Prostate gland (tissue), 2 donors: ENCODE measurements at regions not wholly inside any gene's neighbourhood (a gene's known extent, or its start where the extent isn't known, plus 50 kb on each side); places are given as distances from the start of the nearest gene placed in this dataset.

Experiments
- DNase-seq: peaks from one replicate; pipeline ENCODE4 v3.0.0-alpha.2; 2019; ENCODE audit warnings: low spot score
- H3K27ac ChIP-seq, 2 donors: fragments of 200-600 bp; sonication (generic); 2 replicates each; pipeline ENCODE4 v1.5.1; 2017 to 2019
- H3K27me3 ChIP-seq: fragments of 200-600 bp; sonication (generic); replicated peaks from 2 replicates; pipeline ENCODE4 v1.5.1; 2019; ENCODE audit not compliant: insufficient read depth
- H3K36me3 ChIP-seq, 2 donors: fragments of 200-600 bp; sonication (generic); 1 replicate in 1 of 2; 2 replicates in 1 of 2; pipeline versions ENCODE4 v1.5.1 to v1.8.1; 2017 to 2019
- H3K4me1 ChIP-seq: fragments of 200-600 bp; sonication (generic); replicated peaks from 2 replicates; pipeline ENCODE4 v1.5.1; 2019
- H3K4me3 ChIP-seq, 2 donors: fragments of 200-600 bp; sonication (generic); 2 replicates each; pipeline ENCODE4 v1.5.1; 2017 to 2019
- H3K9me3 ChIP-seq: fragments of 200-600 bp; sonication (generic); 2 replicates; pipeline ENCODE4 v1.5.1; 2017
- POLR2A ChIP-seq: fragments of 450-650 bp; IDR thresholded peaks from one replicate; pipeline ENCODE4 v1.6.1; 2016; ENCODE audit warnings: antibody characterized with exemption, mild to moderate bottlenecking
- POLR2AphosphoS5 ChIP-seq: sonication (generic); formaldehyde crosslinking; IDR thresholded peaks from one replicate; pipeline ENCODE4 v1.6.1; 2017; ENCODE audit warnings: antibody characterized with exemption
- WGBS: methylation state at CpG from one replicate; pipeline ENCODE4 v1.1.5; 2018; 5-methylcytosine and 5-hydroxymethylcytosine counted together
- intact Hi-C: fragments of 100-400 bp; cut with DNase I; formaldehyde crosslinking; loops from one replicate; pipeline ENCODE4 v1.14.2; 2022
- TF ChIP-seq, protein P1 (sequence below), 4 experiments: fragments of 200-600 bp in 2 of 4; fragments of 450-650 bp in 2 of 4; sonication (generic) in 2 of 4; IDR thresholded peaks; 1 replicate in 3 of 4; 2 replicates in 1 of 4; pipeline ENCODE4 v1.5.1; 2016 to 2019; ENCODE audit warnings: antibody characterized with exemption in 4 of 4, mild to moderate bottlenecking in 2 of 4, moderate library complexity in 2 of 4

DNA sequence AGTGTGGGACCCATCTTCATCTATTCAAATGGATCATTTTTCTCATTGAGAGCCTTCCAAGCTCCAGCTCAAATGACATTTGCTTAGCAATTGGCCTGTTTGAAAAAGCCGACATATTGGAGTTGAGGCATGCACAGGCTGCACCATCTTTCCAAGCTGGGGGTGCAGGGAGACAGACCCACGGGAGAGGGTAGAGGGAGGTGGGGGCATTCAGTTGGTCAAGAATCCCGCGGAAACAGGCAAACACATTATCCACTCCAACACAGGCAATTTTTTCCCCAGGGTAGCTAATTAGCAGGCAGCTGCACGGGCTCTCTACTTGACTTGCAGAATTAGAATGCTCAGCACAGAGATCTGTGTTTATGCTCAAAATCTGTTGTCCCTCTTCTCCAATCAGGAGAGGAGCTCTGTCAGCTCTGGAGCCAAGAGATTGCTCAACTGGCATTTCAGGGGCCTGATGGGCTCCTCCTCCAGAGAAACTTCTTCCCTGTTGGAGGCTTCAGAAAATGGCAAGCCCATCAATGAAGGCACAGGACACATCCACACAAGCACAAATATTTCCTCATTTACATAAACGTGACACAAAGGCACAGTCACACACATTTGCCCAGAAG lies 267.8 kb downstream of the FOXD2 start:
- DNase-seq: no peak
- no peak overlapping the region for H3K4me3 ChIP-seq
- no peak overlapping the region for H3K27ac ChIP-seq
- intact Hi-C loops: loop anchor here (5.0 kb wide), 1 partner anchor 173 kb away; no protein-coding TSS in a partner anchor
- TF ChIP-seq, protein P1, sequence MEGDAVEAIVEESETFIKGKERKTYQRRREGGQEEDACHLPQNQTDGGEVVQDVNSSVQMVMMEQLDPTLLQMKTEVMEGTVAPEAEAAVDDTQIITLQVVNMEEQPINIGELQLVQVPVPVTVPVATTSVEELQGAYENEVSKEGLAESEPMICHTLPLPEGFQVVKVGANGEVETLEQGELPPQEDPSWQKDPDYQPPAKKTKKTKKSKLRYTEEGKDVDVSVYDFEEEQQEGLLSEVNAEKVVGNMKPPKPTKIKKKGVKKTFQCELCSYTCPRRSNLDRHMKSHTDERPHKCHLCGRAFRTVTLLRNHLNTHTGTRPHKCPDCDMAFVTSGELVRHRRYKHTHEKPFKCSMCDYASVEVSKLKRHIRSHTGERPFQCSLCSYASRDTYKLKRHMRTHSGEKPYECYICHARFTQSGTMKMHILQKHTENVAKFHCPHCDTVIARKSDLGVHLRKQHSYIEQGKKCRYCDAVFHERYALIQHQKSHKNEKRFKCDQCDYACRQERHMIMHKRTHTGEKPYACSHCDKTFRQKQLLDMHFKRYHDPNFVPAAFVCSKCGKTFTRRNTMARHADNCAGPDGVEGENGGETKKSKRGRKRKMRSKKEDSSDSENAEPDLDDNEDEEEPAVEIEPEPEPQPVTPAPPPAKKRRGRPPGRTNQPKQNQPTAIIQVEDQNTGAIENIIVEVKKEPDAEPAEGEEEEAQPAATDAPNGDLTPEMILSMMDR (IDR thresholded peaks at IDR 0.05): no peak
- TF ChIP-seq POLR2AphosphoS5 (no peak), POLR2A (no peak)
- H3K27me3 ChIP-seq: peaks cover 7% of the 10 kb centered on the region
- no peaks in the 10 kb centered on the region for H3K36me3 ChIP-seq
- WGBS: 77% methylated on average over 6 of the region's 6 CpGs
- H3K9me3 ChIP-seq: no peaks in the 10 kb centered on the region
- H3K4me1 ChIP-seq: peaks cover 9% of the 10 kb centered on the region

DNA sequence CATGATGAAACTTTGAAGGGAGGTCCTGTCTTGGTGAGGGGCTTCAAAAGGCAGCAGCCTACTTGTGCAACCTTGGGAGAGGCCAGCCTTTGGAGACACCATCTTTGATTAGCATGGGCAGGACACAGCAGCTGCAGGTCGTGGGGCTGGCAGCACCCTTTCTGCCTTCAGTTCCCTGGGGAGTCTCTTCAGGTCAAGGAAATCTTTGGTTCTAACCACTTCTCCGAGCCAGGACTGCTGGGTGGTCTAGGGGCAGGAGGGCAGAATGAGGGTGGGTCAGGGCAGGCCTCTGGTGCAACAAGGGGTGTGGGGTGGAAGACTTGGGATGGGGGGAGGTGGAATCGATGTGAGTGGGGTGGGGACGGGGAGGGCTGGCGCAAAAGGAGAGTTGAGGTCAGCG lies 269.7 kb downstream of the FOXD2 start:
- Histone ChIP-seq H3K9me3 (no peaks in the 10 kb centered on the region), H3K4me1 (peaks cover 9% of the 10 kb centered on the region), H3K36me3 (no peaks in the 10 kb centered on the region), H3K27me3 (peaks cover 16% of the 10 kb centered on the region), H3K27ac (no peak overlapping the region), H3K4me3 (no peak overlapping the region)
- TF ChIP-seq POLR2AphosphoS5 (no peak), POLR2A (no peak)
- TF ChIP-seq, protein P1 (IDR thresholded peaks at IDR 0.05): no peak
- 69% methylated on average over 6 of the region's 6 CpGs for WGBS
- DNase-seq: no peak
- intact Hi-C loops: loop anchor here (5.0 kb wide), 1 partner anchor 175 kb away; no protein-coding TSS in a partner anchor

DNA sequence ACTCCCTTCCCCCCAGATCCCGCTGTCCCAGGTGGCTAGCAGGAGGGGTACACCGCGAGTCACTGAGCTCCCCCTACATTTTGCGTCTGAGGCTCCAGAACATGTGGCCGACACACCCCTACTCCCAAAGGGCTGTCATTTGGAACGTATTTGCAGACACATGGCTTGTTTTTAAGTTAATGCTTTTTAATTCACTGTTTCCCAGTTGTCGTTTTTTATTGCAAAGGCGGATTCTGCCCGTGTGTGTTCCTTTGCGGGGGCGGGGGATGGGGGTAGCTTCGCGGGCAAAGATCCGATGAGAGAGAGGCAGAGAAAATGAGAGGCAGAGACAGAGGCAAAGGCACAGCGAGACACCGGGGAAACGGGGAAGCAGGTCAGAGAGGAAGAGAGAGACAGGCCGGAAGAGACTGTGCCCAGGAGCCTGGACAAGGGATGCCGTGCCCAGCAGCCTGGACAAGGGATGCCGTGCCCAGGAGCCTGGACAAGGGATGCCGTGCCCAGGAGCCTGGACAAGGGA lies 270.2 kb downstream of the FOXD2 start:
- Histone ChIP-seq H3K36me3 (no peaks in the 10 kb centered on the region), H3K27ac (no peak overlapping the region), H3K4me1 (peaks cover 9% of the 10 kb centered on the region), H3K9me3 (no peaks in the 10 kb centered on the region), H3K27me3 (peaks cover 16% of the 10 kb centered on the region), H3K4me3 (no peak overlapping the region)
- no peak for DNase-seq
- 29% methylated on average over 20 of the region's 21 CpGs for WGBS
- TF ChIP-seq POLR2A (no peak), POLR2AphosphoS5 (no peak)
- TF ChIP-seq, protein P1 (IDR thresholded peaks at IDR 0.05): no peak
- intact Hi-C loops: loop anchor here (5.0 kb wide), 1 partner anchor 176 kb away; no protein-coding TSS in a partner anchor

DNA sequence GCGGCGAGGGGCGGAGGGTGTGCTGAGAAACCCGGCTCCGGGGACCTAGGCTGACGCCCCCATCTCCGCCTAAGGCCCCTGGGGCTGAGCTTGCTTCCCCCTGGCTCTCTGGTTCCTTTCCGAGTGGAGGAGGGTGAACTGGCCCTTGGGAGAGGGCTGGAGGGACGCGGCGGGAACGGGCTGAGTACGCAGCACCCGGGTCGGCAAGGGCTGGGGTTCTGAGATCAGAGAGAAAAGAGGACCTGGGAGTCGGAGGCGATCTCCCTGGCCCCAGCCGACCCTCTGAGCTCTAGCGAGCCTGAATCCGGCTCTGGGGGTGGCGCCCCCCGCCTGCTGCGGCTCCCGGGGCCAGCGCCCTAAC lies 270.8 kb downstream of the FOXD2 start:
- DNase-seq: no peak
- TF ChIP-seq POLR2AphosphoS5 (no peak), POLR2A (no peak)
- TF ChIP-seq, protein P1 (IDR thresholded peaks at IDR 0.05): no peak
- H3K27me3 ChIP-seq: peaks cover 16% of the 10 kb centered on the region
- WGBS: 29% methylated on average over 25 of the region's 25 CpGs
- H3K9me3 ChIP-seq: no peaks in the 10 kb centered on the region
- no peaks in the 10 kb centered on the region for H3K36me3 ChIP-seq
- peak overlapping the region in 1 of 2 donors; percentile 22 for H3K4me3 ChIP-seq
- intact Hi-C loops: loop anchor here (5.0 kb wide), 1 partner anchor 176 kb away; no protein-coding TSS in a partner anchor
- H3K27ac ChIP-seq: no peak overlapping the region
- peaks cover 9% of the 10 kb centered on the region for H3K4me1 ChIP-seq
